WTC11 (cell line): ENCODE measurements at regions not wholly inside any gene's neighbourhood (a gene's known extent, or its start where the extent isn't known, plus 50 kb on each side); places are given as distances from the start of the nearest gene placed in this dataset.

Experiments used
- ATAC-seq: fragments of 200-7000 bp; cut with Tn5 transposase; 2 replicates; pipeline ENCODE4 v1.10.0; 2021; ENCODE audit warnings: mild to moderate bottlenecking, moderate library complexity
- CTCF ChIA-PET: fragments of 300-600 bp; sonication (Branson Sonifier 250); formaldehyde crosslinking; loops from one replicate; lab custom pipeline; 2021; ENCODE audit warnings: antibody characterized with exemption; lab: Charles Lee
- POLR2A ChIA-PET: fragments of 350-600 bp; sonication (Branson Sonifier 250); formaldehyde crosslinking; loops from one replicate; lab custom pipeline; 2021; ENCODE audit warnings: antibody characterized with exemption; lab: Charles Lee
- DNase-seq: peaks from one replicate; pipeline ENCODE4 v3.0.0; 2021; ENCODE audit warnings: low spot score
- H3K27ac Mint-ChIP-seq: 2 replicates; pipeline ENCODE4 v1.8.0; 2021; ENCODE audit warnings: mixed read lengths
- H3K27me3 Mint-ChIP-seq: 2 replicates; pipeline ENCODE4 v1.8.0; 2021; ENCODE audit warnings: low read depth, mild to moderate bottlenecking, moderate library complexity, mixed read lengths
- H3K36me3 Mint-ChIP-seq: 2 replicates; pipeline ENCODE4 v1.8.0; 2021; ENCODE audit warnings: mixed read lengths
- H3K4me1 Mint-ChIP-seq: 2 replicates; pipeline ENCODE4 v1.8.0; 2022; ENCODE audit warnings: mixed read lengths
- H3K4me3 Mint-ChIP-seq: 2 replicates; pipeline ENCODE4 v1.8.0; 2021; ENCODE audit warnings: mild to moderate bottlenecking, moderate library complexity, mixed read lengths
- H3K9me3 Mint-ChIP-seq: 2 replicates; pipeline ENCODE4 v1.8.0; 2021; ENCODE audit warnings: mixed read lengths
- CREB1 ChIP-seq: sonication (generic); formaldehyde crosslinking; IDR thresholded peaks from 2 replicates; pipeline ENCODE4 v1.8.0; 2023; ENCODE audit warnings: mild to moderate bottlenecking, missing genetic modification reagents
- ELF4 ChIP-seq: sonication (generic); formaldehyde crosslinking; IDR thresholded peaks from 2 replicates; pipeline ENCODE4 v1.8.1; 2022; ENCODE audit warnings: low read depth, mild to moderate bottlenecking, moderate library complexity, missing genetic modification reagents
- FOXP1 ChIP-seq: sonication (generic); formaldehyde crosslinking; IDR thresholded peaks from 2 replicates; pipeline ENCODE4 v1.8.0; 2022; ENCODE audit warnings: missing genetic modification reagents, mild to moderate bottlenecking, moderate library complexity, borderline replicate concordance
- GRHL2 ChIP-seq: fragments of 250-450 bp; sonication (Bioruptor Pico); IDR thresholded peaks from 2 replicates; pipeline ENCODE4 v1.8.0; 2022; ENCODE audit warnings: mild to moderate bottlenecking, moderate library complexity; ENCODE audit not compliant: insufficient replicate concordance, severe bottlenecking
- HMGXB4 ChIP-seq: sonication (generic); formaldehyde crosslinking; IDR thresholded peaks from 2 replicates; pipeline ENCODE4 v1.8.1; 2023; ENCODE audit warnings: mild to moderate bottlenecking, moderate library complexity, missing genetic modification reagents
- IRF2 ChIP-seq: sonication (generic); formaldehyde crosslinking; IDR thresholded peaks from 2 replicates; pipeline ENCODE4 v1.8.0; 2022; ENCODE audit warnings: low read depth, missing genetic modification reagents, borderline replicate concordance
- JAZF1 ChIP-seq: fragments of 250-450 bp; sonication (Bioruptor Pico); IDR thresholded peaks from 2 replicates; pipeline ENCODE4 v1.9.0; 2021; ENCODE audit warnings: moderate library complexity, mild to moderate bottlenecking, inconsistent platforms
- SP1 ChIP-seq: sonication (generic); formaldehyde crosslinking; conservative IDR thresholded peaks from 2 replicates; pipeline ENCODE4 v1.8.1; 2022; ENCODE audit warnings: missing genetic modification reagents
- TEAD4 ChIP-seq: sonication (generic); formaldehyde crosslinking; IDR thresholded peaks from 2 replicates; pipeline ENCODE4 v1.8.0; 2022; ENCODE audit warnings: mild to moderate bottlenecking, missing genetic modification reagents
- USF1 ChIP-seq: sonication (generic); formaldehyde crosslinking; IDR thresholded peaks from 2 replicates; pipeline ENCODE4 v1.8.0; 2022; ENCODE audit warnings: mild to moderate bottlenecking, missing genetic modification reagents
- ZNF232 ChIP-seq: sonication (generic); formaldehyde crosslinking; IDR thresholded peaks from 2 replicates; pipeline ENCODE4 v1.8.0; 2022; ENCODE audit warnings: mild to moderate bottlenecking, missing genetic modification reagents
- ZNF416 ChIP-seq: fragments of 250-450 bp; sonication (Bioruptor Pico); IDR thresholded peaks from 2 replicates; pipeline ENCODE4 v1.9.0; 2021; ENCODE audit warnings: mild to moderate bottlenecking, inconsistent platforms
- ZNF671 ChIP-seq: fragments of 250-450 bp; sonication (Bioruptor Pico); IDR thresholded peaks from 2 replicates; pipeline ENCODE4 v1.8.0; 2021; ENCODE audit warnings: mild to moderate bottlenecking
- TF ChIP-seq, protein P1 (sequence below): sonication (generic); formaldehyde crosslinking; conservative IDR thresholded peaks from 2 replicates; pipeline ENCODE4 v1.8.1; 2022; ENCODE audit warnings: mild to moderate bottlenecking, missing genetic modification reagents
- TF ChIP-seq, protein P2 (sequence below): sonication (generic); formaldehyde crosslinking; IDR thresholded peaks from 2 replicates; pipeline ENCODE4 v1.8.1; 2023; ENCODE audit warnings: mild to moderate bottlenecking, missing genetic modification reagents
- TF ChIP-seq, protein P3 (sequence below): sonication (generic); formaldehyde crosslinking; conservative IDR thresholded peaks from 2 replicates; pipeline ENCODE4 v1.8.1; 2023; ENCODE audit warnings: mild to moderate bottlenecking, low read depth, missing genetic modification reagents, moderate library complexity

- ATAC-seq: no peak
Measured at GRCh38 chr12:18922851-18923250, 184.9 kb downstream of the CAPZA3 start.

DNA sequence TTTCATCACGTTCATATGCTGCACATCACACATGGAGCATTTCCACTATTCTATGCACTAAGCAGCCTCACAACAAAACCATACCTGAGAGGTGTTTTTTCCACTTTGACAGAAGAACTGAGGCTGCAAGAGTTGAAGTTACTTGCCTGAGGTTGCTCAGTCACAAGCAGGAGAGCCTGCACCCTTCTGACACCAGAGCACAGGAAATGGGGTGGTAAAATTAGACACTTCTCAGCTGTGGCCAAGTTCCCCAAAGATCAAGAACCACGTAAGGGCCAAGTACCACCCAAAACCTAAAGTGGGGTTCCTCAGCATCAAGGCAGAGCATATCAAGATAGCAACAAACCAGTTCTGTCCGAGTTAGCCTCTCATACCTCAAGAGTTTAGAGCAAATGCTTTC lies 185.8 kb downstream of the CAPZA3 start:
- Mint-ChIP-seq H3K36me3 (no peaks in the 10 kb centered on the region), H3K27ac (no peak overlapping the region), H3K4me3 (no peak overlapping the region), H3K27me3 (no peaks in the 10 kb centered on the region), H3K9me3 (peaks cover 9% of the 10 kb centered on the region), H3K4me1 (0 out of 2 replicates have a peak, but pooled peaks cover 4% of the 10 kb centered on the region)
- TF ChIP-seq, protein P1, sequence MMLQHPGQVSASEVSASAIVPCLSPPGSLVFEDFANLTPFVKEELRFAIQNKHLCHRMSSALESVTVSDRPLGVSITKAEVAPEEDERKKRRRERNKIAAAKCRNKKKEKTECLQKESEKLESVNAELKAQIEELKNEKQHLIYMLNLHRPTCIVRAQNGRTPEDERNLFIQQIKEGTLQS (CRISPR knock-in tag): no peak
- TF ChIP-seq GRHL2 (CRISPR knock-in tag): no peak
- TF ChIP-seq, protein P2, sequence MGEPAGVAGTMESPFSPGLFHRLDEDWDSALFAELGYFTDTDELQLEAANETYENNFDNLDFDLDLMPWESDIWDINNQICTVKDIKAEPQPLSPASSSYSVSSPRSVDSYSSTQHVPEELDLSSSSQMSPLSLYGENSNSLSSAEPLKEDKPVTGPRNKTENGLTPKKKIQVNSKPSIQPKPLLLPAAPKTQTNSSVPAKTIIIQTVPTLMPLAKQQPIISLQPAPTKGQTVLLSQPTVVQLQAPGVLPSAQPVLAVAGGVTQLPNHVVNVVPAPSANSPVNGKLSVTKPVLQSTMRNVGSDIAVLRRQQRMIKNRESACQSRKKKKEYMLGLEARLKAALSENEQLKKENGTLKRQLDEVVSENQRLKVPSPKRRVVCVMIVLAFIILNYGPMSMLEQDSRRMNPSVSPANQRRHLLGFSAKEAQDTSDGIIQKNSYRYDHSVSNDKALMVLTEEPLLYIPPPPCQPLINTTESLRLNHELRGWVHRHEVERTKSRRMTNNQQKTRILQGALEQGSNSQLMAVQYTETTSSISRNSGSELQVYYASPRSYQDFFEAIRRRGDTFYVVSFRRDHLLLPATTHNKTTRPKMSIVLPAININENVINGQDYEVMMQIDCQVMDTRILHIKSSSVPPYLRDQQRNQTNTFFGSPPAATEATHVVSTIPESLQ (CRISPR knock-in tag): no peak
- no peak for TF ChIP-seq IRF2 (CRISPR knock-in tag)
- TF ChIP-seq ZNF671 (CRISPR knock-in tag): no peak
- TF ChIP-seq SP1 (CRISPR knock-in tag): no peak
- no peak for TF ChIP-seq USF1 (CRISPR knock-in tag)
- DNase-seq: no peak
- CTCF ChIA-PET: no interaction called here
- POLR2A ChIA-PET: no interaction called here
- no peak for ATAC-seq

More at GRCh38 chr12:18922851-18923250, 184.9 kb downstream of the CAPZA3 start:
- no peak for DNase-seq
- H3K4me1 Mint-ChIP-seq: 0 out of 2 replicates have a peak, but pooled peaks cover 4% of the 10 kb centered on the region
- TF ChIP-seq, protein P3, sequence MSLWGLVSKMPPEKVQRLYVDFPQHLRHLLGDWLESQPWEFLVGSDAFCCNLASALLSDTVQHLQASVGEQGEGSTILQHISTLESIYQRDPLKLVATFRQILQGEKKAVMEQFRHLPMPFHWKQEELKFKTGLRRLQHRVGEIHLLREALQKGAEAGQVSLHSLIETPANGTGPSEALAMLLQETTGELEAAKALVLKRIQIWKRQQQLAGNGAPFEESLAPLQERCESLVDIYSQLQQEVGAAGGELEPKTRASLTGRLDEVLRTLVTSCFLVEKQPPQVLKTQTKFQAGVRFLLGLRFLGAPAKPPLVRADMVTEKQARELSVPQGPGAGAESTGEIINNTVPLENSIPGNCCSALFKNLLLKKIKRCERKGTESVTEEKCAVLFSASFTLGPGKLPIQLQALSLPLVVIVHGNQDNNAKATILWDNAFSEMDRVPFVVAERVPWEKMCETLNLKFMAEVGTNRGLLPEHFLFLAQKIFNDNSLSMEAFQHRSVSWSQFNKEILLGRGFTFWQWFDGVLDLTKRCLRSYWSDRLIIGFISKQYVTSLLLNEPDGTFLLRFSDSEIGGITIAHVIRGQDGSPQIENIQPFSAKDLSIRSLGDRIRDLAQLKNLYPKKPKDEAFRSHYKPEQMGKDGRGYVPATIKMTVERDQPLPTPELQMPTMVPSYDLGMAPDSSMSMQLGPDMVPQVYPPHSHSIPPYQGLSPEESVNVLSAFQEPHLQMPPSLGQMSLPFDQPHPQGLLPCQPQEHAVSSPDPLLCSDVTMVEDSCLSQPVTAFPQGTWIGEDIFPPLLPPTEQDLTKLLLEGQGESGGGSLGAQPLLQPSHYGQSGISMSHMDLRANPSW (CRISPR knock-in tag): no peak
- TF ChIP-seq ELF4 (CRISPR knock-in tag) (no peak), USF1 (CRISPR knock-in tag) (no peak), HMGXB4 (CRISPR knock-in tag) (no peak), CREB1 (CRISPR knock-in tag) (no peak), ZNF416 (no peak), ZNF232 (no peak)
- H3K36me3 Mint-ChIP-seq: no peaks in the 10 kb centered on the region
- CTCF ChIA-PET: interaction anchor here (0.6 kb wide), 1 partner anchor 284 kb away, joined by 4 read pairs; no protein-coding TSS in a partner anchor
- H3K4me3 Mint-ChIP-seq: no peak overlapping the region
- no peak overlapping the region for H3K27ac Mint-ChIP-seq
- no peaks in the 10 kb centered on the region for H3K27me3 Mint-ChIP-seq
- POLR2A ChIA-PET: no interaction called here
- H3K9me3 Mint-ChIP-seq: peaks cover 11% of the 10 kb centered on the region

GRCh38 chr12:18926188-18926587 lies 188.3 kb downstream of the CAPZA3 start:
- Mint-ChIP-seq H3K4me3 (no peak overlapping the region), H3K27me3 (no peaks in the 10 kb centered on the region; the same call in 1 of the 2 replicates), H3K27ac (no peak overlapping the region), H3K9me3 (peaks cover 24% of the 10 kb centered on the region), H3K4me1 (0 out of 2 replicates have a peak, but pooled peaks cover 4% of the 10 kb centered on the region), H3K36me3 (peaks cover 15% of the 10 kb centered on the region)
- TF ChIP-seq FOXP1 (no peak), JAZF1 (no peak), TEAD4 (CRISPR knock-in tag) (no peak)
- ATAC-seq (no peak), DNase-seq (no peak)
- CTCF ChIA-PET: no interaction called here
- POLR2A ChIA-PET: no interaction called here
